ENCODE measurements at regions not wholly inside any gene's neighbourhood (a gene's known extent, or its start where the extent isn't known, plus 50 kb on each side); places are given as distances from the start of the nearest gene placed in this dataset.

DNA sequence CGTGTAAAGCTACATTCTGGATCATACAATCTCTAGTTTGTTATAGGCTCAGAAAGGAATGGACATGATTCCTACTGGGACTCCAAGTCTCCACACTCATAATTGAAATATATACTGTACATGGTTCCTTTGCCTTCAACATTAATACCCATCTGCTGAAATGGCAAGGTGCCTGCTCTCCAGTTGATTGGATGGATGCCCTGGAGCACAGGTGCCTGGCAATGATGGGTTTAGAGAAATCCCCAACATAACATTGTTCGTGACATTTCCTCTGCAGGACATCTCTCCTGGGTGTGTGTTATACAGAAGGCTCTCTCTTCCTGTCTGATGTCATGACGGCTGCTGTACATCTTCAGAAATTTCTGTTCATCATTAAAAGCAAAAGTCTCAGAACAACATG, 449.7 kb upstream of the CWC22 start:
- no peak for DNase-seq (ENCODE audit: low read depth)
- H3K4me3 ChIP-seq (ENCODE audit: low read depth, low read length) = no peak overlapping the region
- TF ChIP-seq, protein P1, sequence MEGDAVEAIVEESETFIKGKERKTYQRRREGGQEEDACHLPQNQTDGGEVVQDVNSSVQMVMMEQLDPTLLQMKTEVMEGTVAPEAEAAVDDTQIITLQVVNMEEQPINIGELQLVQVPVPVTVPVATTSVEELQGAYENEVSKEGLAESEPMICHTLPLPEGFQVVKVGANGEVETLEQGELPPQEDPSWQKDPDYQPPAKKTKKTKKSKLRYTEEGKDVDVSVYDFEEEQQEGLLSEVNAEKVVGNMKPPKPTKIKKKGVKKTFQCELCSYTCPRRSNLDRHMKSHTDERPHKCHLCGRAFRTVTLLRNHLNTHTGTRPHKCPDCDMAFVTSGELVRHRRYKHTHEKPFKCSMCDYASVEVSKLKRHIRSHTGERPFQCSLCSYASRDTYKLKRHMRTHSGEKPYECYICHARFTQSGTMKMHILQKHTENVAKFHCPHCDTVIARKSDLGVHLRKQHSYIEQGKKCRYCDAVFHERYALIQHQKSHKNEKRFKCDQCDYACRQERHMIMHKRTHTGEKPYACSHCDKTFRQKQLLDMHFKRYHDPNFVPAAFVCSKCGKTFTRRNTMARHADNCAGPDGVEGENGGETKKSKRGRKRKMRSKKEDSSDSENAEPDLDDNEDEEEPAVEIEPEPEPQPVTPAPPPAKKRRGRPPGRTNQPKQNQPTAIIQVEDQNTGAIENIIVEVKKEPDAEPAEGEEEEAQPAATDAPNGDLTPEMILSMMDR (conservative IDR thresholded peaks at IDR 0.05; ENCODE audit: low read depth, low read length) = no peak

DNA sequence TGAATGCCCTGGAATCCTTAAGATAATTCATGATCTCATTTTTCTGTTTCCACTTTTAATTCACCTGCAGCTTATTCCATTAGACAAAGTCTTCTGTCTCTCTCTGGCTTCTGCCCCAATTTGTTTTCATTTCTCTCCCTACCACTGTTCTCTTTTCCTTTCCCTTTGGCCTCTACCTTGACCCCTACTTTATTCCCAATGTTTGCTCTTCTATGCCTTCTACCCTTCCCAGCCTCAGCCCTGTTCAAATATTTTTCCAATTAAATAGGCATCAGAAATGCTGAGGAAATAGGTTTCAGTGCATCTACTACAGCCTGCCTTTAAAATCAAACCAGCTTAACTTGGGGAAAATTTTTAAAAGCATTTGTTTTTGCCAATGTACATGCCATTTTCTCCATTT, 443.7 kb upstream of the CWC22 start:
- TF ChIP-seq, protein P1 (conservative IDR thresholded peaks at IDR 0.05; ENCODE audit: low read depth, low read length) = no peak
- DNase-seq (ENCODE audit: low read depth) = no peak
- H3K4me3 ChIP-seq (ENCODE audit: low read depth, low read length) = no peak overlapping the region

DNA sequence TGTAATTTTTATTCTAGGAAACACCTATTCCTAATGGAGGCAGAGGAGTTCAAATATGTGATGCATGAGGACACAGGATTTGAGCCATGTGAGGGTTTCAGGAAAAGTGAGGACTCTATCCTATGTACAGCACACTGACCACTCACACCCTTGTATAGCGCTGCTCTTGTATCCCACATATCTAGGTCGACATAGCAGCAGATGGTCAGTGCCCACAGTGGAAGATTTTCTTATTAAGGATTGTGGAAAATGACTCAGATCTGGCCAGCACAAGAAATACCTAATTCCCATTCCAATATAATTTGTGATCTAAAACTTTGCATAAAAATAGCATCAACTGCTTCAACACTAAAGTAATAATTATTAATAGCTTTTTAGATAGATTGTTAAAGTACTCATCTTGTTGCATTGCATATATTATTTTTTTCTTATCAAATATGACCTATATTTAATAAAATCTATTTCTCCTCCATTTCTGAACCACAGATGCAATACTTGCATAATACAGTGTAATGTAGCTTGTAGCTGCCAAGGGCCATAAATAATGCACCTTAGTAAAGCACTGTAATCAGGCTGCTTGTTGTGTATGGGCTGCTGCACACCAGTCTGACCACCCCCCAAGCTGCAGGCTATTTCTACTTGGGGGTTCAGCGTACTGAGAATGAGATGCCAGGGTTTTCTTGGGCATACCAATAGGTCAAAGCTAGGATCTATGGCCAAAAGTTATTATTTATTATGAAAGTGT, 442.2 kb upstream of the CWC22 start:
- H3K4me3 ChIP-seq (ENCODE audit: low read depth, low read length) = no peak overlapping the region
- TF ChIP-seq, protein P1 (conservative IDR thresholded peaks at IDR 0.05; ENCODE audit: low read depth, low read length) = no peak
- no peak for DNase-seq (ENCODE audit: low read depth)

DNA sequence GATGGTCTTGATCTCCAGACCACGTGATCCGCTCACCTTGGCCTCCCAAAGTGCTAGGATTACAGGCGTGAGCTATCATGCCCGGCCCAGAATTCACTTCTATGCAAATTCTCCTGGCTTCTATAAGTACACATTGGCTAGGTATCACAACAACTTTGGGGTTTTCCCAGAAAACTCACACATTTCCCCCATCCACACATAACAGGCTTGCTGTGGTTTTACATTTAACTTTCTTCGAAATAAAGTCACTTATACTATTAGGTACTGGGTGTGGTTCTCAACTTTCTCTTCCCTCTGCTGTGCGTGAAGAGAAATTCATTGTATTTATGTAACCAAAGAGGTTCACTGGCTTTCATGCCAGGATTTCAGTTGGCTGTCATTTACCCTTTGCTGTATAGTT, 439.4 kb upstream of the CWC22 start:
- no peak overlapping the region for H3K4me3 ChIP-seq (ENCODE audit: low read depth, low read length)
- TF ChIP-seq, protein P1 (conservative IDR thresholded peaks at IDR 0.05; ENCODE audit: low read depth, low read length) = no peak

DNA sequence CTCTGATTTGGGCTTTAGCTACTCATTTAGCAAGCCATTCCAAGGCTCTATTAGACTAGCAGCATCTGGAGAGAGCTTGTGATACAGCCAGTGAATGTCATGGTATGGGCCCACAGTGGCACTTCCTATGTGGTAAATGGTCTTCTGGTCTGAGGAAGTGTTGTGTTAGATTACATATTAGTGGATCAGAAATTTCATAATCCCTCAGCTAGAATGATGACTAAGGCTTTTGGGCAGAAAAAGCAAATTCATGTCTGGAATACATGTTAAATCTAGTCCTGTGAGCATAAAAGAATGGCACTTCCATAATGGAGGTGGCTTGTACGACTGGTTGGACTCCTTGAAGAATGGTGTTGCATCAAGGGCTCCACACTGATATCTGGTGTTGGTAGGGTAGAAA, 436.8 kb upstream of the CWC22 start:
- H3K4me3 ChIP-seq (ENCODE audit: low read depth, low read length) = no peak overlapping the region
- TF ChIP-seq, protein P1 (conservative IDR thresholded peaks at IDR 0.05; ENCODE audit: low read depth, low read length) = no peak
- no peak for DNase-seq (ENCODE audit: low read depth)

More for the DNA sequence above, 439.4 kb upstream of the CWC22 start:
- DNase-seq (ENCODE audit: low read depth) = no peak

DNA sequence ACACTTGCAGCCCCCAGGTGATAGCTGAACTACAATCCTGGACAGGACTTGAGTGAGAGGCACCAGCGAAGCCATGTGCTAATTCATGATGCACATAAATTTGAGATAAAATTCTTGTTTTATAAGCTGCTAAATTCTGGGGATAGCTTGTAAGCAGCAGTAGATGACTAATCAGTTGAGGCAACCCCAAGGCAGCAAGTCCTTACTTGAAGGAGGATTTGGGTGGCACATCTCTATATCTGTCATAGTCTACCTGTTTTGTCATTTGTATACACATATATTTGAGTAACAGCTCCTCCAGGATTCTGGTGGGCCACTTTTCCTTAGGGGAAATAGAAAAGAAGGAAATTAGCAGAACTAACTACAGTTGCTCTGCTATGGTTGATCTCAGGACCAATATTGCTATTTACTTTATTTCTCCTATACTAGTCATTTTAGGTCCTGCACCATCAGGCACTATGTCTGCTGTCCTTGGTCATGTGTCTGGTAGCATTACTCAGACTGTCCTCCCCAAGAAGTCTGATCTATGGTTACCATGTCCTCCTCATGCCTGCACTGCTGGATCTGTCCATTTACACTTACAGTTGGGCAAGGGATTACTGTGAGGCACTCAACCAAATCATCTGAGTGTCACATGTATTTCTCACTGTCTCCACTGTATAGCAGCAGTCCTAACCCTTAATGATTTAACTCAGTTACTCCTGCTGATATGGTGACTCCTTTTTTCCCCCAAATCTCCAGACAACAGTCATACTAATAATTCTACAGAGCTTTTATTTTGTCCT, 436.0 kb upstream of the CWC22 start:
- TF ChIP-seq, protein P1 (conservative IDR thresholded peaks at IDR 0.05; ENCODE audit: low read depth, low read length) = no peak
- DNase-seq (ENCODE audit: low read depth) = peak; percentile 13
- H3K4me3 ChIP-seq (ENCODE audit: low read depth, low read length) = no peak overlapping the region
